ENCODE measurements at regions not wholly inside any gene's neighbourhood (a gene's known extent, or its start where the extent isn't known, plus 50 kb on each side); places are given as distances from the start of the nearest gene placed in this dataset.
"Not testable (repeated sequence)": the region's sequence is repeated elsewhere in the genome, so short reads cannot be mapped to it uniquely, and the experiment has no call there.

- no peak for DNase-seq
These were observed 57.9 kb upstream of the CTSV start for GRCh38 chr9:97096793-97097192.

- DNase-seq = not testable (repeated sequence)
These were observed 50.4 kb upstream of the CTSV start for GRCh38 chr9:97089361-97089760.

Measured in femur (tissue), 1 donor.